HEK293T (cell line): ENCODE measurements at regions not wholly inside any gene's neighbourhood (a gene's known extent, or its start where the extent isn't known, plus 50 kb on each side); places are given as distances from the start of the nearest gene placed in this dataset.

Source experiments
- FOXK2 ChIP-seq: fragments of 450-650 bp; IDR thresholded peaks from 2 replicates; pipeline ENCODE4 v1.6.1; 2016; ENCODE audit warnings: mild to moderate bottlenecking
- NFRKB ChIP-seq: fragments of 450-650 bp; IDR thresholded peaks from 2 replicates; pipeline ENCODE4 v1.6.1; 2016; ENCODE audit warnings: mild to moderate bottlenecking, moderate library complexity
- PKNOX1 ChIP-seq: fragments of 450-650 bp; IDR thresholded peaks from 2 replicates; pipeline ENCODE4 v1.6.1; 2016

- no peak for TF ChIP-seq PKNOX1
- TF ChIP-seq NFRKB, result no peak
- TF ChIP-seq FOXK2, result no peak
Observed at GRCh38 chr9:22913026-22913425, 466.4 kb downstream of the DMRTA1 start.
